IMR-90 (cell line): ENCODE measurements at regions not wholly inside any gene's neighbourhood (a gene's known extent, or its start where the extent isn't known, plus 50 kb on each side); places are given as distances from the start of the nearest gene placed in this dataset.

Source experiments
- ATAC-seq: fragments of 200-7000 bp; cut with Tn5 transposase; 2 replicates; pipeline ENCODE4 v1.9.1; 2020; ENCODE audit warnings: low read depth, mild to moderate bottlenecking, moderate library complexity
- BruUV-seq: library from RNA; stranded (reverse); fragments of 400-500 nt; replicated peaks from 2 replicates; lab custom pipeline; 2021; lab: Mats Ljungman, UMichigan
- CTCF ChIA-PET: fragments of 300-600 bp; formaldehyde crosslinking; extraction: SDS; loops from one replicate; lab custom pipeline; 2021; ENCODE audit warnings: antibody characterized with exemption; lab: Yijun Ruan, JAX
- POLR2A ChIA-PET: fragments of 300-600 bp; sonication (Branson Sonifier 250); formaldehyde crosslinking; loops from one replicate; lab custom pipeline; 2022; ENCODE audit warnings: antibody characterized with exemption; ENCODE audit not compliant: unreplicated experiment; lab: Charles Lee
- DNase-seq: peaks from one replicate; pipeline ENCODE4 v3.0.0; 2013
- H2AFZ ChIP-seq: replicated peaks from 2 replicates; pipeline ENCODE3; 2013; ENCODE audit warnings: low read length, mild to moderate bottlenecking; ENCODE audit not compliant: poor library complexity
- H2AK5ac ChIP-seq: 2 replicates; pipeline ENCODE4 v1.6.1; 2013; ENCODE audit warnings: low read depth, low read length, inconsistent platforms
- H2AK9ac ChIP-seq: replicated peaks from 2 replicates; pipeline ENCODE3; 2013; ENCODE audit warnings: mild to moderate bottlenecking, low read depth, low read length, moderate library complexity; ENCODE audit not compliant: poor library complexity
- H2BK120ac ChIP-seq: 2 replicates; pipeline ENCODE4 v1.6.1; 2013; ENCODE audit warnings: low read depth, low read length, inconsistent platforms
- H2BK15ac ChIP-seq: 3 replicates; pipeline ENCODE4 v1.6.1; 2013; ENCODE audit warnings: low read depth, low read length, inconsistent platforms
- H2BK20ac ChIP-seq: 2 replicates; pipeline ENCODE4 v1.6.1; 2013; ENCODE audit warnings: low read depth, mild to moderate bottlenecking, inconsistent platforms, low read length, moderate library complexity
- H2BK5ac ChIP-seq: 2 replicates; pipeline ENCODE4 v1.6.1; 2013; ENCODE audit warnings: mild to moderate bottlenecking, low read depth, low read length, inconsistent platforms; ENCODE audit not compliant: poor library complexity, severe bottlenecking
- H3K14ac ChIP-seq: replicated peaks from 2 replicates; pipeline ENCODE4 v1.6.1; 2013; ENCODE audit warnings: low read depth, low read length, inconsistent platforms
- H3K18ac ChIP-seq: 2 replicates; pipeline ENCODE4 v1.6.1; 2013; ENCODE audit warnings: low read depth, low read length, control low read depth
- H3K23ac ChIP-seq: 2 replicates; pipeline ENCODE4 v1.6.1; 2013; ENCODE audit warnings: low read depth, low read length, inconsistent platforms
- H3K27ac ChIP-seq: 2 replicates; pipeline ENCODE4 v1.5.1; 2013; ENCODE audit warnings: mild to moderate bottlenecking, control low read depth, low read length; ENCODE audit not compliant: insufficient read depth
- H3K27me3 ChIP-seq: 2 replicates; pipeline ENCODE4 v1.6.1; 2013; ENCODE audit warnings: low read length; ENCODE audit not compliant: control insufficient read depth, insufficient read depth
- H3K36me3 ChIP-seq: 2 replicates; pipeline ENCODE4 v1.6.1; 2013; ENCODE audit warnings: low read length, mixed read lengths; ENCODE audit not compliant: control insufficient read depth, insufficient read depth
- H3K4ac ChIP-seq: 2 replicates; pipeline ENCODE4 v1.6.1; 2013; ENCODE audit warnings: low read depth, low read length, inconsistent platforms
- H3K4me1 ChIP-seq: 2 replicates; pipeline ENCODE4 v1.6.1; 2013; ENCODE audit warnings: low read length, mixed read lengths; ENCODE audit not compliant: control insufficient read depth, insufficient read depth
- H3K4me2 ChIP-seq: 2 replicates; pipeline ENCODE4 v1.6.1; 2013; ENCODE audit warnings: low read depth, mild to moderate bottlenecking, control low read depth, low read length, moderate library complexity
- H3K4me3 ChIP-seq: 2 replicates; pipeline ENCODE4 v1.5.1; 2013; ENCODE audit warnings: low read depth, mild to moderate bottlenecking, control low read depth, low read length, moderate library complexity; ENCODE audit not compliant: insufficient read depth
- H3K56ac ChIP-seq: 2 replicates; pipeline ENCODE4 v1.6.1; 2013; ENCODE audit warnings: low read length, inconsistent platforms; ENCODE audit not compliant: insufficient read depth; ENCODE audit errors: extremely low read depth
- H3K79me1 ChIP-seq, 2 experiments: 2 replicates each; pipeline ENCODE4 v1.6.1; 2013; ENCODE audit warnings: low read length in 2 of 2, inconsistent platforms in 1 of 2, low read depth in 1 of 2
- H3K9ac ChIP-seq: 2 replicates; pipeline ENCODE4 v1.6.1; 2013; ENCODE audit warnings: low read depth, low read length, control low read depth
- H3K9me1 ChIP-seq: 2 replicates; pipeline ENCODE4 v1.6.1; 2013; ENCODE audit warnings: low read length, inconsistent platforms; ENCODE audit not compliant: insufficient read depth
- H3K9me3 ChIP-seq: 2 replicates; pipeline ENCODE4 v1.6.1; 2013; ENCODE audit warnings: low read length; ENCODE audit not compliant: control insufficient read depth, insufficient read depth
- H4K20me1 ChIP-seq: 2 replicates; pipeline ENCODE4 v1.6.1; 2013; ENCODE audit warnings: low read length, inconsistent platforms; ENCODE audit not compliant: insufficient read depth
- H4K5ac ChIP-seq: 2 replicates; pipeline ENCODE4 v1.6.1; 2013; ENCODE audit warnings: mild to moderate bottlenecking, low read depth, low read length, control low read depth
- H4K8ac ChIP-seq, 2 experiments: 2 replicates each; pipeline ENCODE4 v1.6.1; 2013; ENCODE audit warnings: low read depth in 2 of 2, low read length in 2 of 2, control low read depth in 1 of 2, inconsistent platforms in 1 of 2
- H4K91ac ChIP-seq: 2 replicates; pipeline ENCODE4 v1.6.1; 2013; ENCODE audit warnings: low read depth, low read length, inconsistent platforms; ENCODE audit not compliant: insufficient read depth
- BHLHE40 ChIP-seq: fragments of 150-350 bp; IDR thresholded peaks from 2 replicates; pipeline ENCODE4 v1.6.1; 2016; ENCODE audit warnings: mild to moderate bottlenecking, low read depth, low read length
- FOS ChIP-seq: fragments of 150-350 bp; IDR thresholded peaks from 2 replicates; pipeline ENCODE4 v1.6.1; 2016; ENCODE audit warnings: low read depth, low read length
- MAZ ChIP-seq: IDR thresholded peaks from 2 replicates; pipeline ENCODE4 v1.6.1; 2012; ENCODE audit warnings: low read depth, mild to moderate bottlenecking, low read length, improper control_type of control experiment, moderate library complexity, borderline replicate concordance
- WGBS, 2 experiments: methylation state at CpG; one replicate each; pipeline versions ENCODE4 v1.1.5 to v1.1.7; 2013; ENCODE audit warnings: missing lambda C conversion rate in 2 of 2; ENCODE audit not compliant: insufficient read length in 1 of 2; ENCODE audit errors: extremely low coverage in 2 of 2; 5-methylcytosine and 5-hydroxymethylcytosine counted together
- dilution Hi-C: fragments of 300-500 bp; cut with HindIII; formaldehyde crosslinking; loops from one replicate; pipeline ENCODE4 v1.14.3; 2018; ENCODE audit warnings: low sequenced_read_pairs; ENCODE audit not compliant: unreplicated experiment
- in situ Hi-C: fragments of 300-500 bp; cut with MboI; formaldehyde crosslinking; loops from 3 replicates; pipeline ENCODE4 v1.14.3; 2019; ENCODE audit warnings: low sequenced_read_pairs, inconsistent platforms, mixed read lengths
- intact Hi-C: fragments of 100-400 bp; cut with micrococcal nuclease; formaldehyde crosslinking; loops from 2 replicates; pipeline ENCODE4 v1.10.0; 2022

- in situ Hi-C loops (no loop called here), dilution Hi-C loops (no loop called here), intact Hi-C loops (no loop called here)
- WGBS, 2 experiments: 0% methylated on average over 2 of the region's 44 CpGs; no CpG with 5 or more reads in 1 of the 2 experiments
- Histone ChIP-seq H2BK15ac (no peak overlapping the region), H3K27me3 (no peaks in the 10 kb centered on the region), H2BK120ac (no peak overlapping the region), H2AK5ac (no peak overlapping the region), H2BK5ac (no peak overlapping the region), H3K4ac (no peak overlapping the region), H4K20me1 (no peaks in the 10 kb centered on the region), H3K23ac (no peak overlapping the region), H3K4me3 (peak overlapping the region; percentile 48), H4K5ac (no peak overlapping the region), H3K56ac (no peak overlapping the region), H3K14ac (no peak overlapping the region), H3K9me3 (no peaks in the 10 kb centered on the region), H3K4me1 (no peaks in the 10 kb centered on the region), H3K18ac (no peak overlapping the region), H3K9ac (no peak overlapping the region), H3K79me1 (no peaks in the 10 kb centered on the region), H3K27ac (no peak overlapping the region), H2AK9ac (no peak overlapping the region), H3K4me2 (peak overlapping the region; percentile 96), H2BK20ac (no peak overlapping the region), H4K91ac (no peak overlapping the region), H4K8ac (no peak overlapping the region), H3K36me3 (no peaks in the 10 kb centered on the region), H2AFZ (peak overlapping the region; percentile 71), H3K9me1 (no peaks in the 10 kb centered on the region)
- no TSS peak for BruUV-seq
- ChIA-PET POLR2A (interaction anchor here (0.6 kb wide), 1 partner anchor 878 kb away, joined by 3 read pairs; no protein-coding TSS in a partner anchor), CTCF (no interaction called here)
- peak; percentile 92 for ATAC-seq
- TF ChIP-seq FOS (peak; percentile 90), BHLHE40 (peak; percentile 31; the same call in 1 of the 2 replicates), MAZ (no peak)
- peak; percentile 71 for DNase-seq
Observed at GRCh38 chr6:28673787-28674671, 148.3 kb downstream of the GPX5 start.
